PC-3 (cell line): ENCODE measurements at regions not wholly inside any gene's neighbourhood (a gene's known extent, or its start where the extent isn't known, plus 50 kb on each side); places are given as distances from the start of the nearest gene placed in this dataset.

ENCODE experiments used
- CTCF ChIP-seq: fragments of 300-600 bp; sonication (generic); conservative IDR thresholded peaks from 2 replicates; pipeline ENCODE4 v1.5.1; 2017; ENCODE audit warnings: antibody characterized with exemption, low read depth, mild to moderate bottlenecking, low read length
- EZH2 ChIP-seq: fragments of 300-600 bp; sonication (generic); IDR thresholded peaks from one replicate; pipeline ENCODE4 v1.6.1; 2017; ENCODE audit warnings: antibody characterized with exemption, mild to moderate bottlenecking, low read length; ENCODE audit not compliant: unreplicated experiment
- EZH2phosphoT487 ChIP-seq: fragments of 300-600 bp; sonication (generic); IDR thresholded peaks from 2 replicates; pipeline ENCODE4 v1.6.1; 2018; ENCODE audit warnings: mild to moderate bottlenecking, antibody characterized with exemption, low read length, borderline replicate concordance

GRCh38 chr12:107967170-107967569 is 161.9 kb upstream of the WSCD2 start:
- no peak for TF ChIP-seq CTCF
- TF ChIP-seq EZH2 = no peak
- TF ChIP-seq EZH2phosphoT487 = no peak
